SU-DHL-6 (cell line): ENCODE measurements at regions not wholly inside any gene's neighbourhood (a gene's known extent, or its start where the extent isn't known, plus 50 kb on each side); places are given as distances from the start of the nearest gene placed in this dataset.

Experiments
- H2AFZ ChIP-seq: fragments of 200-600 bp; sonication (generic); 2 replicates; pipeline ENCODE4 v1.6.1; 2014; ENCODE audit warnings: low read depth, mild to moderate bottlenecking, moderate library complexity, mixed read lengths, antibody characterized with exemption, low read length; ENCODE audit not compliant: severe bottlenecking
- H3F3A ChIP-seq: fragments of 200-600 bp; shearing (Covaris generic); 2 replicates; pipeline ENCODE4 v1.6.0; 2016; ENCODE audit warnings: antibody characterized with exemption, mild to moderate bottlenecking; ENCODE audit not compliant: insufficient read depth
- H3K27ac ChIP-seq: fragments of 200-600 bp; sonication (generic); 2 replicates; pipeline ENCODE4 v1.5.1; 2016; ENCODE audit warnings: low read depth, mild to moderate bottlenecking, low read length, moderate library complexity, mixed read lengths
- H3K27me3 ChIP-seq: fragments of 200-600 bp; sonication (generic), shearing (Covaris generic); 2 replicates; pipeline ENCODE4 v1.6.0; 2014; ENCODE audit warnings: mild to moderate bottlenecking, low read length
- H3K36me3 ChIP-seq: fragments of 200-600 bp; sonication (generic); 2 replicates; pipeline ENCODE4 v1.6.1; 2014; ENCODE audit warnings: mild to moderate bottlenecking, low read length, mixed read lengths
- H3K4me2 ChIP-seq: fragments of 300-600, 200-600 bp; shearing (Covaris generic), sonication (generic); 2 replicates; pipeline ENCODE4 v1.6.0; 2014; ENCODE audit warnings: low read length, low read depth, mild to moderate bottlenecking; ENCODE audit not compliant: poor library complexity, severe bottlenecking
- H3K4me3 ChIP-seq: fragments of 200-600 bp; sonication (generic); 2 replicates; pipeline ENCODE4 v1.5.1; 2014; ENCODE audit warnings: antibody characterized with exemption, low read length, mild to moderate bottlenecking, mixed read lengths; ENCODE audit not compliant: insufficient read depth, poor library complexity, severe bottlenecking
- H3K79me2 ChIP-seq: fragments of 200-600 bp; sonication (generic); 2 replicates; pipeline ENCODE4 v1.6.1; 2014; ENCODE audit warnings: mild to moderate bottlenecking, low read length, moderate library complexity; ENCODE audit not compliant: insufficient read depth
- H3K9ac ChIP-seq: fragments of 200-600 bp; sonication (generic); 2 replicates; pipeline ENCODE4 v1.7.0; 2014; ENCODE audit warnings: mild to moderate bottlenecking, low read length
- H3K9me2 ChIP-seq: fragments of 200-600 bp; sonication (generic); replicated peaks from 2 replicates; pipeline ENCODE4 v1.6.1; 2014; ENCODE audit warnings: low read length; ENCODE audit not compliant: insufficient read depth
- H3K9me3 ChIP-seq: fragments of 200-600 bp; sonication (generic); 2 replicates; pipeline ENCODE4 v1.6.1; 2014; ENCODE audit warnings: low read length, mixed read lengths; ENCODE audit not compliant: insufficient read depth
- H4K20me1 ChIP-seq: fragments of 200-600 bp; sonication (generic); 2 replicates; pipeline ENCODE4 v1.6.1; 2014; ENCODE audit warnings: low read depth, mild to moderate bottlenecking, antibody characterized with exemption, low read length, moderate library complexity, mixed read lengths
- CTCF ChIP-seq: fragments of 200-600 bp; sonication (generic); IDR thresholded peaks from one replicate; pipeline ENCODE4 v1.5.1; 2017; ENCODE audit warnings: antibody characterized with exemption, mild to moderate bottlenecking, low read length, moderate library complexity; ENCODE audit not compliant: insufficient read depth, poor library complexity, severe bottlenecking
- EZH2phosphoT487 ChIP-seq: fragments of 200-600 bp; sonication (generic), shearing (Covaris generic); conservative IDR thresholded peaks from 2 replicates; pipeline ENCODE4 v1.6.1; 2018; ENCODE audit warnings: mild to moderate bottlenecking, antibody characterized with exemption, low read length, moderate library complexity, mixed read lengths

GRCh38 chr5:58136406-58136805 lies 323.5 kb downstream of the PLK2 start:
- Histone ChIP-seq H3K9ac (no peak overlapping the region), H3K9me2 (no peaks in the 10 kb centered on the region), H3K9me3 (no peaks in the 10 kb centered on the region), H4K20me1 (no peaks in the 10 kb centered on the region), H3F3A (no peaks in the 10 kb centered on the region), H3K4me2 (no peak overlapping the region), H3K27ac (no peak overlapping the region), H3K79me2 (no peaks in the 10 kb centered on the region), H3K4me3 (no peak overlapping the region), H3K36me3 (no peaks in the 10 kb centered on the region), H2AFZ (no peak overlapping the region), H3K27me3 (no peaks in the 10 kb centered on the region)
- TF ChIP-seq CTCF (no peak), EZH2phosphoT487 (no peak)

- Histone ChIP-seq H3K4me2 (no peak overlapping the region), H3K79me2 (no peaks in the 10 kb centered on the region), H3K9ac (no peak overlapping the region), H3K27me3 (no peaks in the 10 kb centered on the region), H3K4me3 (no peak overlapping the region), H3K27ac (no peak overlapping the region), H3K9me3 (no peaks in the 10 kb centered on the region), H3F3A (no peaks in the 10 kb centered on the region), H3K9me2 (no peaks in the 10 kb centered on the region), H4K20me1 (no peaks in the 10 kb centered on the region), H2AFZ (no peak overlapping the region), H3K36me3 (no peaks in the 10 kb centered on the region)
- TF ChIP-seq EZH2phosphoT487: no peak
- TF ChIP-seq CTCF: no peak
These were observed 324.1 kb downstream of the PLK2 start for GRCh38 chr5:58135571-58136335.

DNA sequence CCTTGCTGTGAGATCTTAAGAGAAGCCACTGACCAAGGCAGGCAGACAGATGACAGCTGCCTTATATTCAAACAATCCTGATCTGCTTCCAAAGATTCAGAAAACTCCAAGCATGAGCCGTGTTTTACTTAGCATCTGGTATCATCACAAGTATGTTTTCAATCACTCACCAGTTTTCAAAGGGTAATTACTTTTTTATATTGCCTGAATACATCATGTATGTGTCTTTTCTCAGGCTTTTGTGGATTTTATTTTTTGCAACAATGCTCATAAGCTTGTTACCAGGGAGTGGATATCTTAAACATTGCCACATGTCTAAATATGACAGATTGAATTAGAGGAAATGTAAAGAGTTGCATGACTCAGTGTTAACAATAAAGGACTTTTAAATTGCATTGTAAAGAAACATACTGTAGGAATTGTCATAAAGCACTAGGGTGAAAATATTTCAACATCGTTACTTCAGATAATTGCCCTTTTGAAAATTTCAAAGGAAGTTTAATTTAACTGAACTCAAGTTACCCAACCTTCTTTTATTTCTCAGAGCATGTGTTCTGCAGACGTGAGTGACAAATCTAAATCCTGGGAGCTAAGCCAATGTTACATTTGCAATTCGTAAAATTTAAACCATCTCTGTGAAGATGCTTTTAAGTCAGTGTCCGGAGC lies 326.1 kb downstream of the PLK2 start:
- Histone ChIP-seq H3K4me2 (no peak overlapping the region), H4K20me1 (no peaks in the 10 kb centered on the region), H3F3A (no peaks in the 10 kb centered on the region), H3K9me3 (no peaks in the 10 kb centered on the region), H3K36me3 (no peaks in the 10 kb centered on the region), H2AFZ (no peak overlapping the region), H3K9ac (no peak overlapping the region), H3K79me2 (no peaks in the 10 kb centered on the region), H3K4me3 (no peak overlapping the region), H3K27ac (no peak overlapping the region), H3K27me3 (no peaks in the 10 kb centered on the region), H3K9me2 (no peaks in the 10 kb centered on the region)
- TF ChIP-seq CTCF: no peak
- TF ChIP-seq EZH2phosphoT487: no peak
